Epithelial cell of proximal tubule (primary cell): ENCODE measurements at regions not wholly inside any gene's neighbourhood (a gene's known extent, or its start where the extent isn't known, plus 50 kb on each side); places are given as distances from the start of the nearest gene placed in this dataset.

Source experiments
- DNase-seq: peaks from one replicate; pipeline ENCODE4 v3.0.0-alpha.2; 2011; ENCODE audit warnings: low read depth
- H3K4me3 ChIP-seq: 2 replicates; pipeline ENCODE4 v1.5.1; 2011; ENCODE audit warnings: low read depth, mild to moderate bottlenecking, low read length
- CTCF ChIP-seq: conservative IDR thresholded peaks from 2 replicates; pipeline ENCODE4 v1.5.1; 2012; ENCODE audit warnings: low read depth, mild to moderate bottlenecking, low read length

- no peak for TF ChIP-seq CTCF
- DNase-seq: no peak
- no peak overlapping the region for H3K4me3 ChIP-seq
These were observed 309.2 kb upstream of the TBX3 start for GRCh38 chr12:114993165-114993564.

- no peak overlapping the region for H3K4me3 ChIP-seq
- DNase-seq: no peak
- TF ChIP-seq CTCF: no peak
These were observed 308.5 kb upstream of the TBX3 start for GRCh38 chr12:114992443-114992842.

GRCh38 chr12:114990381-114990780 is 306.4 kb upstream of the TBX3 start:
- H3K4me3 ChIP-seq: no peak overlapping the region
- no peak for TF ChIP-seq CTCF
- no peak for DNase-seq

- no peak overlapping the region for H3K4me3 ChIP-seq
- TF ChIP-seq CTCF: no peak
- no peak for DNase-seq
These were observed 302.9 kb upstream of the TBX3 start for GRCh38 chr12:114986849-114987248.

- no peak overlapping the region for H3K4me3 ChIP-seq
- DNase-seq: no peak
- no peak for TF ChIP-seq CTCF
These were observed 302.3 kb upstream of the TBX3 start for GRCh38 chr12:114986178-114986714.

GRCh38 chr12:114984634-114985061 is 300.7 kb upstream of the TBX3 start:
- TF ChIP-seq CTCF: no peak
- no peak overlapping the region for H3K4me3 ChIP-seq
- DNase-seq: no peak

GRCh38 chr12:114982760-114983159 is 298.8 kb upstream of the TBX3 start:
- H3K4me3 ChIP-seq: no peak overlapping the region
- DNase-seq: no peak

More at GRCh38 chr12:114982760-114983159, 298.8 kb upstream of the TBX3 start:
- TF ChIP-seq CTCF: no peak
